ENCODE measurements at regions not wholly inside any gene's neighbourhood (a gene's known extent, or its start where the extent isn't known, plus 50 kb on each side); places are given as distances from the start of the nearest gene placed in this dataset.

GRCh38 chr1:216785221-216785620 is 62.0 kb upstream of the ESRRG start:
- no peak overlapping the region for H3K4me3 ChIP-seq (ENCODE audit: low read depth, low read length)
- no peak for TF ChIP-seq CTCF (IDR thresholded peaks at IDR 0.05; ENCODE audit: insufficient read depth, low read length)
- no peak for DNase-seq (ENCODE audit: low read depth)

- no peak for DNase-seq (ENCODE audit: low read depth)
- no peak for TF ChIP-seq CTCF (IDR thresholded peaks at IDR 0.05; ENCODE audit: insufficient read depth, low read length)
Measured at GRCh38 chr1:216779686-216780085, 56.5 kb upstream of the ESRRG start.

GRCh38 chr1:216778737-216779136 is 55.5 kb upstream of the ESRRG start:
- no peak for TF ChIP-seq CTCF (IDR thresholded peaks at IDR 0.05; ENCODE audit: insufficient read depth, low read length)
- no peak for DNase-seq (ENCODE audit: low read depth)

More at GRCh38 chr1:216779686-216780085, 56.5 kb upstream of the ESRRG start:
- H3K4me3 ChIP-seq (ENCODE audit: low read depth, low read length) = no peak overlapping the region

GRCh38 chr1:216777148-216777547 is 53.9 kb upstream of the ESRRG start:
- no peak overlapping the region for H3K4me3 ChIP-seq (ENCODE audit: low read depth, low read length)
- DNase-seq (ENCODE audit: low read depth) = no peak
- TF ChIP-seq CTCF (IDR thresholded peaks at IDR 0.05; ENCODE audit: insufficient read depth, low read length) = no peak

More at GRCh38 chr1:216778737-216779136, 55.5 kb upstream of the ESRRG start:
- no peak overlapping the region for H3K4me3 ChIP-seq (ENCODE audit: low read depth, low read length)
